ENCODE measurements at regions not wholly inside any gene's neighbourhood (a gene's known extent, or its start where the extent isn't known, plus 50 kb on each side); places are given as distances from the start of the nearest gene placed in this dataset.

- Histone ChIP-seq H3K4me1 (ENCODE audit: control insufficient read depth, insufficient read depth, low read length) (peaks cover 2% of the 10 kb centered on the region), H3K9me3 (ENCODE audit: control insufficient read depth in 2 of 2, low read length in 2 of 2) (no peaks in the 10 kb centered on the region), H3K36me3 (ENCODE audit: control insufficient read depth in 2 of 2, insufficient read depth in 2 of 2, low read length in 2 of 2) (no peaks in the 10 kb centered on the region), H3K9ac (ENCODE audit: low read length in 2 of 2) (no peak overlapping the region), H3K27me3 (ENCODE audit: control insufficient read depth in 1 of 2, insufficient read depth in 2 of 2, low read length in 2 of 2) (no peaks in the 10 kb centered on the region), H3K27ac (ENCODE audit: low read length) (no peak overlapping the region), H3K4me3 (ENCODE audit: low read length in 2 of 2) (no peak overlapping the region)
Observed at GRCh38 chr18:6606411-6607085, 123.0 kb upstream of the ARHGAP28 start.

GRCh38 chr18:6607343-6607742, 122.2 kb upstream of the ARHGAP28 start:
- Histone ChIP-seq H3K4me3 (ENCODE audit: low read length in 2 of 2) (peak overlapping the region in 1 of 2 donors; percentile 15), H3K9me3 (ENCODE audit: control insufficient read depth in 2 of 2, low read length in 2 of 2) (no peaks in the 10 kb centered on the region), H3K4me1 (ENCODE audit: control insufficient read depth, insufficient read depth, low read length) (peaks cover 2% of the 10 kb centered on the region), H3K9ac (ENCODE audit: low read length in 2 of 2) (no peak overlapping the region), H3K36me3 (ENCODE audit: control insufficient read depth in 2 of 2, insufficient read depth in 2 of 2, low read length in 2 of 2) (no peaks in the 10 kb centered on the region), H3K27me3 (ENCODE audit: control insufficient read depth in 1 of 2, insufficient read depth in 2 of 2, low read length in 2 of 2) (peaks cover 0 to 2% of the 10 kb centered on the region in 2 donors), H3K27ac (ENCODE audit: low read length) (no peak overlapping the region)

GRCh38 chr18:6609666-6610264, 119.8 kb upstream of the ARHGAP28 start:
- H3K36me3 ChIP-seq (ENCODE audit: control insufficient read depth in 2 of 2, insufficient read depth in 2 of 2, low read length in 2 of 2) = no peaks in the 10 kb centered on the region
- H3K4me3 ChIP-seq (ENCODE audit: low read length in 2 of 2) = no peak overlapping the region
- H3K9ac ChIP-seq (ENCODE audit: low read length in 2 of 2) = no peak overlapping the region
- H3K27ac ChIP-seq (ENCODE audit: low read length) = no peak overlapping the region
- no peaks in the 10 kb centered on the region for H3K9me3 ChIP-seq (ENCODE audit: control insufficient read depth in 2 of 2, low read length in 2 of 2)
- H3K4me1 ChIP-seq (ENCODE audit: control insufficient read depth, insufficient read depth, low read length) = peaks cover 2% of the 10 kb centered on the region
- peaks cover 0 to 2% of the 10 kb centered on the region in 2 donors for H3K27me3 ChIP-seq (ENCODE audit: control insufficient read depth in 1 of 2, insufficient read depth in 2 of 2, low read length in 2 of 2)

- Histone ChIP-seq H3K4me1 (ENCODE audit: control insufficient read depth, insufficient read depth, low read length) (no peaks in the 10 kb centered on the region), H3K27me3 (ENCODE audit: control insufficient read depth in 1 of 2, insufficient read depth in 2 of 2, low read length in 2 of 2) (peaks cover 0 to 2% of the 10 kb centered on the region in 2 donors), H3K4me3 (ENCODE audit: low read length in 2 of 2) (no peak overlapping the region), H3K9me3 (ENCODE audit: control insufficient read depth in 2 of 2, low read length in 2 of 2) (no peaks in the 10 kb centered on the region), H3K27ac (ENCODE audit: low read length) (no peak overlapping the region), H3K9ac (ENCODE audit: low read length in 2 of 2) (no peak overlapping the region), H3K36me3 (ENCODE audit: control insufficient read depth in 2 of 2, insufficient read depth in 2 of 2, low read length in 2 of 2) (no peaks in the 10 kb centered on the region)
Observed at GRCh38 chr18:6610466-6610865, 119.0 kb upstream of the ARHGAP28 start.

GRCh38 chr18:6613581-6613980, 115.9 kb upstream of the ARHGAP28 start:
- no peaks in the 10 kb centered on the region for H3K9me3 ChIP-seq (ENCODE audit: control insufficient read depth in 2 of 2, low read length in 2 of 2)
- H3K9ac ChIP-seq (ENCODE audit: low read length in 2 of 2) = no peak overlapping the region
- H3K4me3 ChIP-seq (ENCODE audit: low read length in 2 of 2) = no peak overlapping the region
- peaks cover 0 to 2% of the 10 kb centered on the region in 2 donors for H3K27me3 ChIP-seq (ENCODE audit: control insufficient read depth in 1 of 2, insufficient read depth in 2 of 2, low read length in 2 of 2)
- H3K4me1 ChIP-seq (ENCODE audit: control insufficient read depth, insufficient read depth, low read length) = no peaks in the 10 kb centered on the region
- H3K36me3 ChIP-seq (ENCODE audit: control insufficient read depth in 2 of 2, insufficient read depth in 2 of 2, low read length in 2 of 2) = no peaks in the 10 kb centered on the region
- H3K27ac ChIP-seq (ENCODE audit: low read length) = no peak overlapping the region

- Histone ChIP-seq H3K27me3 (ENCODE audit: control insufficient read depth in 1 of 2, insufficient read depth in 2 of 2, low read length in 2 of 2) (peaks cover 0 to 2% of the 10 kb centered on the region in 2 donors), H3K36me3 (ENCODE audit: control insufficient read depth in 2 of 2, insufficient read depth in 2 of 2, low read length in 2 of 2) (no peaks in the 10 kb centered on the region), H3K9me3 (ENCODE audit: control insufficient read depth in 2 of 2, low read length in 2 of 2) (no peaks in the 10 kb centered on the region), H3K9ac (ENCODE audit: low read length in 2 of 2) (no peak overlapping the region), H3K27ac (ENCODE audit: low read length) (no peak overlapping the region), H3K4me3 (ENCODE audit: low read length in 2 of 2) (no peak overlapping the region), H3K4me1 (ENCODE audit: control insufficient read depth, insufficient read depth, low read length) (no peaks in the 10 kb centered on the region)
Observed at GRCh38 chr18:6614952-6615351, 114.6 kb upstream of the ARHGAP28 start.

- Histone ChIP-seq H3K9me3 (ENCODE audit: control insufficient read depth in 2 of 2, low read length in 2 of 2) (no peaks in the 10 kb centered on the region), H3K27me3 (ENCODE audit: control insufficient read depth in 1 of 2, insufficient read depth in 2 of 2, low read length in 2 of 2) (peaks cover 0 to 2% of the 10 kb centered on the region in 2 donors), H3K27ac (ENCODE audit: low read length) (no peak overlapping the region), H3K36me3 (ENCODE audit: control insufficient read depth in 2 of 2, insufficient read depth in 2 of 2, low read length in 2 of 2) (no peaks in the 10 kb centered on the region), H3K4me3 (ENCODE audit: low read length in 2 of 2) (no peak overlapping the region), H3K4me1 (ENCODE audit: control insufficient read depth, insufficient read depth, low read length) (no peaks in the 10 kb centered on the region), H3K9ac (ENCODE audit: low read length in 2 of 2) (no peak overlapping the region)
Observed at GRCh38 chr18:6616981-6617380, 112.5 kb upstream of the ARHGAP28 start.

- Histone ChIP-seq H3K9ac (ENCODE audit: low read length in 2 of 2) (no peak overlapping the region), H3K4me3 (ENCODE audit: low read length in 2 of 2) (no peak overlapping the region), H3K36me3 (ENCODE audit: control insufficient read depth in 2 of 2, insufficient read depth in 2 of 2, low read length in 2 of 2) (no peaks in the 10 kb centered on the region), H3K9me3 (ENCODE audit: control insufficient read depth in 2 of 2, low read length in 2 of 2) (no peaks in the 10 kb centered on the region), H3K27me3 (ENCODE audit: control insufficient read depth in 1 of 2, insufficient read depth in 2 of 2, low read length in 2 of 2) (no peaks in the 10 kb centered on the region), H3K4me1 (ENCODE audit: control insufficient read depth, insufficient read depth, low read length) (no peaks in the 10 kb centered on the region), H3K27ac (ENCODE audit: low read length) (no peak overlapping the region)
Observed at GRCh38 chr18:6621437-6621836, 108.1 kb upstream of the ARHGAP28 start.

- Histone ChIP-seq H3K4me3 (ENCODE audit: low read length in 2 of 2) (no peak overlapping the region), H3K9me3 (ENCODE audit: control insufficient read depth in 2 of 2, low read length in 2 of 2) (no peaks in the 10 kb centered on the region), H3K27ac (ENCODE audit: low read length) (no peak overlapping the region), H3K36me3 (ENCODE audit: control insufficient read depth in 2 of 2, insufficient read depth in 2 of 2, low read length in 2 of 2) (no peaks in the 10 kb centered on the region), H3K4me1 (ENCODE audit: control insufficient read depth, insufficient read depth, low read length) (no peaks in the 10 kb centered on the region), H3K27me3 (ENCODE audit: control insufficient read depth in 1 of 2, insufficient read depth in 2 of 2, low read length in 2 of 2) (no peaks in the 10 kb centered on the region), H3K9ac (ENCODE audit: low read length in 2 of 2) (no peak overlapping the region)
Observed at GRCh38 chr18:6623278-6623677, 106.2 kb upstream of the ARHGAP28 start.

GRCh38 chr18:6624271-6624660, 105.2 kb upstream of the ARHGAP28 start:
- H3K9me3 ChIP-seq (ENCODE audit: control insufficient read depth in 2 of 2, low read length in 2 of 2) = no peaks in the 10 kb centered on the region
- H3K27me3 ChIP-seq (ENCODE audit: control insufficient read depth in 1 of 2, insufficient read depth in 2 of 2, low read length in 2 of 2) = no peaks in the 10 kb centered on the region
- H3K36me3 ChIP-seq (ENCODE audit: control insufficient read depth in 2 of 2, insufficient read depth in 2 of 2, low read length in 2 of 2) = no peaks in the 10 kb centered on the region
- no peak overlapping the region for H3K4me3 ChIP-seq (ENCODE audit: low read length in 2 of 2)
- no peak overlapping the region for H3K27ac ChIP-seq (ENCODE audit: low read length)
- H3K9ac ChIP-seq (ENCODE audit: low read length in 2 of 2) = no peak overlapping the region
- H3K4me1 ChIP-seq (ENCODE audit: control insufficient read depth, insufficient read depth, low read length) = no peaks in the 10 kb centered on the region

- Histone ChIP-seq H3K9ac (ENCODE audit: low read length in 2 of 2) (no peak overlapping the region), H3K9me3 (ENCODE audit: control insufficient read depth in 2 of 2, low read length in 2 of 2) (no peaks in the 10 kb centered on the region), H3K4me1 (ENCODE audit: control insufficient read depth, insufficient read depth, low read length) (no peaks in the 10 kb centered on the region), H3K36me3 (ENCODE audit: control insufficient read depth in 2 of 2, insufficient read depth in 2 of 2, low read length in 2 of 2) (no peaks in the 10 kb centered on the region), H3K27ac (ENCODE audit: low read length) (no peak overlapping the region), H3K27me3 (ENCODE audit: control insufficient read depth in 1 of 2, insufficient read depth in 2 of 2, low read length in 2 of 2) (no peaks in the 10 kb centered on the region), H3K4me3 (ENCODE audit: low read length in 2 of 2) (no peak overlapping the region)
Observed at GRCh38 chr18:6624661-6625311, 104.7 kb upstream of the ARHGAP28 start.

Data from stomach smooth muscle (tissue), 2 donors.